Endodermal cell (in vitro differentiated cells): ENCODE measurements at regions not wholly inside any gene's neighbourhood (a gene's known extent, or its start where the extent isn't known, plus 50 kb on each side); places are given as distances from the start of the nearest gene placed in this dataset.
"Not testable (repeated sequence)": the region's sequence is repeated elsewhere in the genome, so short reads cannot be mapped to it uniquely, and the experiment has no call there.

ENCODE experiments used
- DNase-seq: peaks from one replicate; pipeline ENCODE4 v3.0.0-alpha.2; 2017
- H3K27ac ChIP-seq: 2 replicates; pipeline ENCODE4 v1.5.1; 2013; ENCODE audit warnings: mild to moderate bottlenecking, low read depth, low read length, moderate library complexity
- H3K27me3 ChIP-seq: 2 replicates; pipeline ENCODE4 v1.6.1; 2013; ENCODE audit warnings: mild to moderate bottlenecking, low read length, moderate library complexity; ENCODE audit not compliant: insufficient read depth, control insufficient read depth, poor library complexity, severe bottlenecking
- H3K36me3 ChIP-seq: 2 replicates; pipeline ENCODE4 v1.7.0; 2013; ENCODE audit warnings: mild to moderate bottlenecking, low read length, moderate library complexity; ENCODE audit not compliant: control insufficient read depth, insufficient read depth
- H3K4me1 ChIP-seq: one replicate; pipeline ENCODE4 v1.7.0; 2013; ENCODE audit warnings: low read length; ENCODE audit not compliant: control insufficient read depth, insufficient read depth
- H3K4me3 ChIP-seq: 2 replicates; pipeline ENCODE4 v1.5.1; 2013; ENCODE audit warnings: mild to moderate bottlenecking, low read length, moderate library complexity
- H3K9ac ChIP-seq: 2 replicates; pipeline ENCODE4 v1.6.1; 2013; ENCODE audit warnings: mild to moderate bottlenecking, low read length, moderate library complexity; ENCODE audit not compliant: poor library complexity, severe bottlenecking; ENCODE audit errors: extremely low read depth
- H3K9me3 ChIP-seq: 2 replicates; pipeline ENCODE4 v1.6.1; 2013; ENCODE audit warnings: mild to moderate bottlenecking, low read length, moderate library complexity; ENCODE audit not compliant: control insufficient read depth
- H3K27ac Mint-ChIP-seq: 2 replicates; pipeline ENCODE4 v1.8.0; 2020; ENCODE audit warnings: mixed read lengths
- H3K27me3 Mint-ChIP-seq: 2 replicates; pipeline ENCODE4 v1.8.0; 2021; ENCODE audit warnings: mild to moderate bottlenecking, mixed read lengths; ENCODE audit not compliant: insufficient read depth
- H3K36me3 Mint-ChIP-seq: 2 replicates; pipeline ENCODE4 v1.8.0; 2020; ENCODE audit warnings: low read depth, mixed read lengths
- H3K4me1 Mint-ChIP-seq: 2 replicates; pipeline ENCODE4 v1.8.0; 2020; ENCODE audit warnings: mixed read lengths
- H3K4me3 Mint-ChIP-seq: 2 replicates; pipeline ENCODE4 v1.8.0; 2020; ENCODE audit warnings: mild to moderate bottlenecking, moderate library complexity, mixed read lengths
- H3K9me3 Mint-ChIP-seq: 2 replicates; pipeline ENCODE4 v1.8.0; 2020; ENCODE audit warnings: mild to moderate bottlenecking, mixed read lengths
- CTCF ChIP-seq: fragments of 200-600 bp; sonication (generic); conservative IDR thresholded peaks from 2 replicates; pipeline ENCODE4 v1.5.0; 2021; ENCODE audit warnings: antibody characterized with exemption, mild to moderate bottlenecking
- WGBS, 2 experiments: methylation state at CpG; one replicate each; pipeline versions ENCODE4 v1.1.5 to v1.1.7; 2013; ENCODE audit warnings: missing lambda C conversion rate in 2 of 2, mixed read lengths in 1 of 2; ENCODE audit not compliant: insufficient coverage in 1 of 2, insufficient read length in 1 of 2; 5-methylcytosine and 5-hydroxymethylcytosine counted together

DNA sequence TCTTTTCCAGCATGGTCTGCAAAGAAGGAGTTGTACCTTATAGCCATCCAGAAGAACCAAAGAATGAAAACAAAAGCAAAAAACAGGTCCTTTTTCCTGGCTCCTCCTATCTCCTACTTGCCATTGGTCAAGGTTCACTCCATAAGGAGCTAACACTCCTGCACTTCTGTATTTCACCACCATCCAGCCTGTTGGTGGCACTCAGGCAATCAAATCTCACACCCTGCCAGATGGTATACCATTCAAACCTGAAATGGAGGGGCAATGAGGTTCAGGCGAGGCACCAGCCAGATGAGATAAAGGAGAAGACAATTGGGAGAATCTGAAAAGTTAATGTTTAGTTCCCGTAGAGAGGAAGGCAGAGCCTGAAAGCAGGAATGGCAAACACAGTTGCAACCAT lies 203.8 kb downstream of the ALDH8A1 start:
- Mint-ChIP-seq H3K4me3 (no peak overlapping the region), H3K36me3 (no peaks in the 10 kb centered on the region), H3K27ac (no peak overlapping the region), H3K4me1 (peaks cover 3% of the 10 kb centered on the region), H3K27me3 (no peaks in the 10 kb centered on the region), H3K9me3 (no peaks in the 10 kb centered on the region)
- Histone ChIP-seq H3K9ac (no peak overlapping the region), H3K36me3 (no peaks in the 10 kb centered on the region), H3K4me3 (no peak overlapping the region), H3K27me3 (no peaks in the 10 kb centered on the region), H3K4me1 (no peaks in the 10 kb centered on the region), H3K27ac (no peak overlapping the region), H3K9me3 (no peaks in the 10 kb centered on the region)
- DNase-seq = no peak
- WGBS, 2 experiments = 90 to 95% methylated on average over 2 of the region's 2 CpGs
- peak; percentile 41 for TF ChIP-seq CTCF

DNA sequence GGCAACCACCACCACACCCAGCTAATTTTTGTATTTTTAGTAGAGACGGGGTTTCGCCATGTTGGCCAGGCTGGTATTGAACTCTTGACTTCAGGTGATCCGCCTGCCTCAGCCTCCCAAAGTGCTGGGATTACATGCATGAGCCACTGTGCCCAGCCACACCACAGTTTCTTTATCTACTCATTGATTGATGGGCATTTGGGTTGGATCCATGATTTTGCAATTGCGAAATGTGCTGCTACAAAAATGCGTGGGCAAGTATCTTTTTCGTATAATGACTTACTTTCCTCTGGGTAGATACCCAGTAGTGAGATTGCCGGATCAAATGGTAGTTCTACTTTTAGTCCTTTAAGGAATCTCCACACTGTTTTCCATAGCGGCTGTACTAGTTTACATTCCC lies 204.7 kb downstream of the ALDH8A1 start:
- H3K27me3 ChIP-seq, DNase-seq, H3K36me3 ChIP-seq, H3K27me3 Mint-ChIP-seq, H3K4me3 Mint-ChIP-seq, H3K4me1 ChIP-seq, H3K27ac ChIP-seq, H3K4me3 ChIP-seq, H3K9me3 Mint-ChIP-seq, H3K4me1 Mint-ChIP-seq, H3K9me3 ChIP-seq, H3K27ac Mint-ChIP-seq, H3K36me3 Mint-ChIP-seq, H3K9ac ChIP-seq: not testable (repeated sequence)
- 85 to 87% methylated on average over 6 to 8 of the region's 8 CpGs for WGBS, 2 experiments

GRCh38 chr6:134744301-134744700 lies 205.6 kb downstream of the ALDH8A1 start:
- H3K27me3 ChIP-seq = no peaks in the 10 kb centered on the region
- TF ChIP-seq CTCF = no peak
- H3K27ac ChIP-seq = no peak overlapping the region
- Mint-ChIP-seq H3K36me3 (no peaks in the 10 kb centered on the region), H3K27me3 (no peaks in the 10 kb centered on the region), H3K9me3 (no peaks in the 10 kb centered on the region), H3K4me3 (no peak overlapping the region), H3K4me1 (peaks cover 3% of the 10 kb centered on the region), H3K27ac (no peak overlapping the region)
- H3K9me3 ChIP-seq = no peaks in the 10 kb centered on the region
- no peak overlapping the region for H3K4me3 ChIP-seq
- no peak for DNase-seq
- H3K4me1 ChIP-seq = no peaks in the 10 kb centered on the region
- H3K9ac ChIP-seq = no peak overlapping the region
- H3K36me3 ChIP-seq = no peaks in the 10 kb centered on the region

GRCh38 chr6:134741200-134741536 lies 208.7 kb downstream of the ALDH8A1 start:
- no peaks in the 10 kb centered on the region for H3K9me3 Mint-ChIP-seq
- 65 to 66% methylated on average over 6 to 7 of the region's 7 CpGs for WGBS, 2 experiments

More at GRCh38 chr6:134741200-134741536, 208.7 kb downstream of the ALDH8A1 start:
- Histone ChIP-seq H3K27ac (no peak overlapping the region), H3K9me3 (no peaks in the 10 kb centered on the region), H3K4me1 (no peaks in the 10 kb centered on the region), H3K36me3 (no peaks in the 10 kb centered on the region), H3K9ac (no peak overlapping the region), H3K4me3 (no peak overlapping the region), H3K27me3 (no peaks in the 10 kb centered on the region)
- Mint-ChIP-seq H3K4me3 (no peak overlapping the region), H3K4me1 (peaks cover 3% of the 10 kb centered on the region), H3K36me3 (no peaks in the 10 kb centered on the region), H3K27me3 (no peaks in the 10 kb centered on the region), H3K27ac (no peak overlapping the region)
- peak; percentile 78 for DNase-seq
- TF ChIP-seq CTCF = peak; percentile 76
